GM18907 (cell line): ENCODE measurements at regions not wholly inside any gene's neighbourhood (a gene's known extent, or its start where the extent isn't known, plus 50 kb on each side); places are given as distances from the start of the nearest gene placed in this dataset.

Experiments used
- ATAC-seq: cut with Tn5 transposase; IDR thresholded peaks from one replicate; pipeline ENCODE4 v1.9.1; 2021; ENCODE audit warnings: mild to moderate bottlenecking, moderate library complexity; ENCODE audit not compliant: unreplicated experiment

- ATAC-seq = no peak
Measured at GRCh38 chr6:150711061-150711460, 111.4 kb downstream of the PLEKHG1 start.

GRCh38 chr6:150711584-150712504, 112.2 kb downstream of the PLEKHG1 start:
- ATAC-seq = no peak

- no peak for ATAC-seq
Measured at GRCh38 chr6:150712505-150713252, 113.0 kb downstream of the PLEKHG1 start.

- no peak for ATAC-seq
Measured at GRCh38 chr6:150713487-150713886, 113.8 kb downstream of the PLEKHG1 start.

GRCh38 chr6:150713931-150714330, 114.2 kb downstream of the PLEKHG1 start:
- no peak for ATAC-seq

GRCh38 chr6:150715133-150715532, 115.4 kb downstream of the PLEKHG1 start:
- ATAC-seq = no peak

GRCh38 chr6:150717419-150717818, 117.7 kb downstream of the PLEKHG1 start:
- ATAC-seq = no peak

- no peak for ATAC-seq
Measured at GRCh38 chr6:150719099-150719766, 119.5 kb downstream of the PLEKHG1 start.

- no peak for ATAC-seq
Measured at GRCh38 chr6:150719831-150720230, 120.1 kb downstream of the PLEKHG1 start.

- ATAC-seq = peak; percentile 98
Measured at GRCh38 chr6:150720774-150721233, 121.1 kb downstream of the PLEKHG1 start.

- ATAC-seq = no peak
Measured at GRCh38 chr6:150721418-150722266, 122.0 kb downstream of the PLEKHG1 start.

GRCh38 chr6:150722614-150723344, 123.1 kb downstream of the PLEKHG1 start:
- no peak for ATAC-seq

- no peak for ATAC-seq
Measured at GRCh38 chr6:150723345-150723658, 123.6 kb downstream of the PLEKHG1 start.

- no peak for ATAC-seq
Measured at GRCh38 chr6:150723857-150724256, 124.2 kb downstream of the PLEKHG1 start.

- ATAC-seq = no peak
Measured at GRCh38 chr6:150725795-150726194, 126.1 kb downstream of the PLEKHG1 start.

GRCh38 chr6:150729188-150729748, 129.6 kb downstream of the PLEKHG1 start:
- ATAC-seq = no peak

- ATAC-seq = no peak
Measured at GRCh38 chr6:150730801-150731457, 131.2 kb downstream of the PLEKHG1 start.

- ATAC-seq = peak; percentile 65
Measured at GRCh38 chr6:150732765-150733539, 132.6 kb upstream of the MTHFD1L start.
